ENCODE measurements at regions not wholly inside any gene's neighbourhood (a gene's known extent, or its start where the extent isn't known, plus 50 kb on each side); places are given as distances from the start of the nearest gene placed in this dataset.

GRCh38 chr20:23232679-23233308 lies 117.8 kb upstream of the NXT1 start:
- no peak for DNase-seq (ENCODE audit: extremely low read depth, low read depth, low spot score)

- DNase-seq (ENCODE audit: extremely low read depth, low read depth, low spot score), result no peak
Observed at GRCh38 chr20:23232219-23232581, 118.4 kb upstream of the NXT1 start.

- no peak for DNase-seq (ENCODE audit: extremely low read depth, low read depth, low spot score)
Observed at GRCh38 chr20:23231561-23232218, 118.9 kb upstream of the NXT1 start.

- DNase-seq (ENCODE audit: extremely low read depth, low read depth, low spot score), result no peak
Observed at GRCh38 chr20:23230766-23231385, 119.7 kb upstream of the NXT1 start.

- no peak for DNase-seq (ENCODE audit: extremely low read depth, low read depth, low spot score)
Observed at GRCh38 chr20:23229989-23230388, 120.6 kb upstream of the NXT1 start.

GRCh38 chr20:23228912-23229311 lies 121.7 kb upstream of the NXT1 start:
- no peak for DNase-seq (ENCODE audit: extremely low read depth, low read depth, low spot score)

- no peak for DNase-seq (ENCODE audit: extremely low read depth, low read depth, low spot score)
Observed at GRCh38 chr20:23227976-23228375, 122.6 kb upstream of the NXT1 start.

- no peak for DNase-seq (ENCODE audit: extremely low read depth, low read depth, low spot score)
Observed at GRCh38 chr20:23227274-23227673, 123.3 kb upstream of the NXT1 start.

- no peak for DNase-seq (ENCODE audit: extremely low read depth, low read depth, low spot score)
Observed at GRCh38 chr20:23226612-23227265, 123.9 kb upstream of the NXT1 start.

GRCh38 chr20:23225407-23226060 lies 125.1 kb upstream of the NXT1 start:
- DNase-seq (ENCODE audit: extremely low read depth, low read depth, low spot score), result no peak

- no peak for DNase-seq (ENCODE audit: extremely low read depth, low read depth, low spot score)
Observed at GRCh38 chr20:23224806-23225205, 125.8 kb upstream of the NXT1 start.

GRCh38 chr20:23223908-23224580 lies 126.5 kb upstream of the NXT1 start:
- no peak for DNase-seq (ENCODE audit: extremely low read depth, low read depth, low spot score)

- DNase-seq (ENCODE audit: extremely low read depth, low read depth, low spot score), result no peak
Observed at GRCh38 chr20:23222531-23223200, 127.9 kb upstream of the NXT1 start.

- DNase-seq (ENCODE audit: extremely low read depth, low read depth, low spot score), result no peak
Observed at GRCh38 chr20:23217023-23217422, 130.9 kb upstream of the CD93 start.

GRCh38 chr20:23215344-23215995 lies 129.3 kb upstream of the CD93 start:
- no peak for DNase-seq (ENCODE audit: extremely low read depth, low read depth, low spot score)

GRCh38 chr20:23214903-23215302 lies 128.8 kb upstream of the CD93 start:
- DNase-seq (ENCODE audit: extremely low read depth, low read depth, low spot score), result no peak

GRCh38 chr20:23212464-23212995 lies 126.4 kb upstream of the CD93 start:
- no peak for DNase-seq (ENCODE audit: extremely low read depth, low read depth, low spot score)

GRCh38 chr20:23212011-23212410 lies 125.9 kb upstream of the CD93 start:
- no peak for DNase-seq (ENCODE audit: extremely low read depth, low read depth, low spot score)

GRCh38 chr20:23211164-23211563 lies 125.0 kb upstream of the CD93 start:
- DNase-seq (ENCODE audit: extremely low read depth, low read depth, low spot score), result no peak
